Vagina (tissue), 2 donors: ENCODE measurements at regions not wholly inside any gene's neighbourhood (a gene's known extent, or its start where the extent isn't known, plus 50 kb on each side); places are given as distances from the start of the nearest gene placed in this dataset.
"Not testable (repeated sequence)": the region's sequence is repeated elsewhere in the genome, so short reads cannot be mapped to it uniquely, and the experiment has no call there.

Experiments
- POLR2A ChIP-seq, 2 donors: fragments of 450-650 bp; IDR thresholded peaks; one replicate each; pipeline ENCODE4 v1.6.1; 2017; ENCODE audit warnings: antibody characterized with exemption in 2 of 2, mild to moderate bottlenecking in 2 of 2, moderate library complexity in 2 of 2
- POLR2AphosphoS5 ChIP-seq, 2 donors: sonication (generic); formaldehyde crosslinking; IDR thresholded peaks; one replicate each; pipeline ENCODE4 v1.9.0; 2017; ENCODE audit warnings: antibody characterized with exemption in 2 of 2, mild to moderate bottlenecking in 2 of 2, low read depth in 1 of 2; ENCODE audit not compliant: insufficient read depth in 1 of 2
- TF ChIP-seq, protein P1 (sequence below), 3 experiments: fragments of 450-650 bp in 2 of 3; fragments of 200-600 bp in 1 of 3; sonication (generic) in 1 of 3; IDR thresholded peaks; one replicate each; pipeline ENCODE4 v1.5.1; 2017 to 2019; ENCODE audit warnings: antibody characterized with exemption in 3 of 3, mild to moderate bottlenecking in 2 of 3, moderate library complexity in 2 of 3

DNA sequence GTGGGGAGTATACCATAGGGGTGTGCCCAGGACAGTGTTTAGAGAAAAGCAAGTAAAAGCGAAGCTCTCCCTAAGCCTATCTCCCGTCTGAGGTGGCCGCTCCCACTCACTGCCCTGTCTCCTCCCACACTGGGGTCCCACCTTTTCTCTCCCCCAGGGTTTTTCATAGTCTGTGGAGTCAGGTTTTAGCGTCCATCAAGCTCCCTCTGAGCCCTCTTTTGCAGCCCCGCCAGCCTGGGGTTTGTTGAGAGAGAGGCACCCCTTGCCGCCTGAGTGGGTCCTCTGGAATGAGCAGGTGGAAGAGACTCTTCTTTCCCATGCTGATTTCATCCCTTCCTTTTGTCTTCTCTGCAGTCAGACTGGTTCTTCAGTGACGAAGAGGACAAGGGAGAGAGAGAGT is 248.7 kb upstream of the TP53TG3C start:
- TF ChIP-seq, protein P1, sequence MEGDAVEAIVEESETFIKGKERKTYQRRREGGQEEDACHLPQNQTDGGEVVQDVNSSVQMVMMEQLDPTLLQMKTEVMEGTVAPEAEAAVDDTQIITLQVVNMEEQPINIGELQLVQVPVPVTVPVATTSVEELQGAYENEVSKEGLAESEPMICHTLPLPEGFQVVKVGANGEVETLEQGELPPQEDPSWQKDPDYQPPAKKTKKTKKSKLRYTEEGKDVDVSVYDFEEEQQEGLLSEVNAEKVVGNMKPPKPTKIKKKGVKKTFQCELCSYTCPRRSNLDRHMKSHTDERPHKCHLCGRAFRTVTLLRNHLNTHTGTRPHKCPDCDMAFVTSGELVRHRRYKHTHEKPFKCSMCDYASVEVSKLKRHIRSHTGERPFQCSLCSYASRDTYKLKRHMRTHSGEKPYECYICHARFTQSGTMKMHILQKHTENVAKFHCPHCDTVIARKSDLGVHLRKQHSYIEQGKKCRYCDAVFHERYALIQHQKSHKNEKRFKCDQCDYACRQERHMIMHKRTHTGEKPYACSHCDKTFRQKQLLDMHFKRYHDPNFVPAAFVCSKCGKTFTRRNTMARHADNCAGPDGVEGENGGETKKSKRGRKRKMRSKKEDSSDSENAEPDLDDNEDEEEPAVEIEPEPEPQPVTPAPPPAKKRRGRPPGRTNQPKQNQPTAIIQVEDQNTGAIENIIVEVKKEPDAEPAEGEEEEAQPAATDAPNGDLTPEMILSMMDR (IDR thresholded peaks at IDR 0.05) = not testable (repeated sequence)
- TF ChIP-seq POLR2A (IDR thresholded peaks at IDR 0.05); POLR2AphosphoS5 (IDR thresholded peaks at IDR 0.05; ENCODE audit: insufficient read depth in 1 of 2, low read depth in 1 of 2): not testable (repeated sequence)
